GM12878 (cell line): ENCODE measurements at regions not wholly inside any gene's neighbourhood (a gene's known extent, or its start where the extent isn't known, plus 50 kb on each side); places are given as distances from the start of the nearest gene placed in this dataset.

Experiments used
- ATAC-seq: fragments of 200-7000 bp; cut with Tn5 transposase; 3 replicates; pipeline ENCODE4 v1.9.1; 2020; ENCODE audit warnings: mild to moderate bottlenecking, moderate library complexity
- BruUV-seq: library from RNA; stranded (reverse); fragments of 400-500 nt; replicated peaks from 2 replicates; lab custom pipeline; 2021; lab: Mats Ljungman, UMichigan
- CTCF ChIA-PET: fragments of 300-600 bp; sonication (Branson Sonifier 250); formaldehyde crosslinking; extraction: SDS; loops from one replicate; lab custom pipeline; 2021; ENCODE audit warnings: inconsistent platforms; lab: Yijun Ruan, JAX
- POLR2A ChIA-PET: fragments of 350-600 bp; formaldehyde crosslinking; extraction: SDS; loops from one replicate; lab custom pipeline; 2021; ENCODE audit warnings: inconsistent platforms; lab: Charles Lee
- RAD21 ChIA-PET: fragments of 300-600 bp; sonication (Branson Sonifier 250); formaldehyde crosslinking; loops from one replicate; lab custom pipeline; 2023; ENCODE audit warnings: antibody characterized with exemption; ENCODE audit not compliant: unreplicated experiment; lab: Charles Lee
- SMC1A ChIA-PET: fragments of 300-600 bp; sonication (Branson Sonifier 250); formaldehyde crosslinking; loops from one replicate; lab custom pipeline; 2023; ENCODE audit not compliant: unreplicated experiment, uncharacterized antibody; lab: Charles Lee
- DNase-seq: peaks from one replicate; pipeline ENCODE4 v3.0.0-alpha.2; 2011; ENCODE audit warnings: low read depth, low spot score
- FAIRE-seq: peaks from 3 replicates; lab custom pipeline; 2011; peaks lifted over from hg19 to GRCh38; lab: Jason Lieb, UNC
- H2AFZ ChIP-seq: 2 replicates; pipeline ENCODE4 v1.6.0; 2011; ENCODE audit warnings: low read depth, low read length, control low read depth; ENCODE audit not compliant: control insufficient read depth
- H3K27ac ChIP-seq: 2 replicates; pipeline ENCODE4 v1.5.1; 2011; ENCODE audit warnings: control low read depth; ENCODE audit not compliant: control insufficient read depth, insufficient read depth
- H3K27me3 ChIP-seq, 2 experiments: replicated peaks in 1 of 2; 2 replicates each; pipeline versions ENCODE4 v1.6.0 to v1.6.1; 2011; ENCODE audit warnings: low read length in 1 of 2; ENCODE audit not compliant: control insufficient read depth in 2 of 2, insufficient read depth in 2 of 2
- H3K36me3 ChIP-seq, 2 experiments: 2 replicates each; pipeline ENCODE4 v1.5.1; 2011; ENCODE audit warnings: low read length in 1 of 2; ENCODE audit not compliant: control insufficient read depth in 2 of 2, insufficient read depth in 2 of 2
- H3K4me1 ChIP-seq: 2 replicates; pipeline ENCODE4 v1.6.1; 2011; ENCODE audit warnings: mild to moderate bottlenecking, low read length, moderate library complexity, mixed read lengths; ENCODE audit not compliant: control insufficient read depth, insufficient read depth
- H3K4me2 ChIP-seq: 2 replicates; pipeline ENCODE4 v1.6.0; 2011; ENCODE audit warnings: control low read depth; ENCODE audit not compliant: control insufficient read depth, insufficient read depth
- H3K4me3 ChIP-seq: fragments of 200-600 bp; sonication (generic); 2 replicates; pipeline ENCODE4 v1.5.1; 2016
- H3K79me2 ChIP-seq: 2 replicates; pipeline ENCODE4 v1.6.0; 2011; ENCODE audit warnings: low read length; ENCODE audit not compliant: control insufficient read depth, insufficient read depth
- H3K9ac ChIP-seq: 2 replicates; pipeline ENCODE4 v1.8.0; 2011; ENCODE audit warnings: low read length, control low read depth, mixed read lengths; ENCODE audit not compliant: control insufficient read depth, insufficient read depth
- H3K9me3 ChIP-seq: replicated peaks from 3 replicates; pipeline ENCODE4 v1.5.1; 2011; ENCODE audit warnings: mild to moderate bottlenecking, low read length; ENCODE audit not compliant: control insufficient read depth, insufficient read depth
- H4K20me1 ChIP-seq: 2 replicates; pipeline ENCODE4 v1.6.0; 2011; ENCODE audit not compliant: control insufficient read depth, insufficient read depth
- BMI1 ChIP-seq: fragments of 450-650 bp; IDR thresholded peaks from 2 replicates; pipeline ENCODE4 v1.6.1; 2016; ENCODE audit warnings: mild to moderate bottlenecking, moderate library complexity, borderline replicate concordance
- CHD2 ChIP-seq: IDR thresholded peaks from 2 replicates; pipeline ENCODE4 v1.6.1; 2011; ENCODE audit warnings: low read depth, low read length, improper control_type of control experiment, borderline replicate concordance
- LARP7 ChIP-seq: fragments of 450-650 bp; IDR thresholded peaks from 2 replicates; pipeline ENCODE4 v1.6.1; 2017; ENCODE audit warnings: mild to moderate bottlenecking
- PKNOX1 ChIP-seq: fragments of 450-650 bp; IDR thresholded peaks from 2 replicates; pipeline ENCODE4 v1.6.1; 2016; ENCODE audit warnings: mild to moderate bottlenecking
- POLR2AphosphoS2 ChIP-seq: IDR thresholded peaks from 2 replicates; pipeline ENCODE4 v1.6.1; 2011; ENCODE audit warnings: low read depth, mild to moderate bottlenecking, low read length, improper control_type of control experiment, moderate library complexity
- PRDM15 ChIP-seq: fragments of 450-650 bp; formaldehyde crosslinking; IDR thresholded peaks from 2 replicates; pipeline ENCODE4 v1.4.0; 2020; ENCODE audit warnings: mild to moderate bottlenecking, moderate library complexity
- SKIL ChIP-seq: fragments of 450-650 bp; IDR thresholded peaks from 2 replicates; pipeline ENCODE4 v1.6.1; 2017; ENCODE audit warnings: mild to moderate bottlenecking, low read depth, inconsistent platforms; ENCODE audit not compliant: poor library complexity, severe bottlenecking
- YBX1 ChIP-seq: fragments of 450-650 bp; IDR thresholded peaks from 2 replicates; pipeline ENCODE4 v1.6.1; 2016; ENCODE audit warnings: antibody characterized with exemption
- WGBS: methylation state at CpG from one replicate; pipeline ENCODE4 v1.1.6; 2016; ENCODE audit warnings: low lambda C conversion rate; ENCODE audit not compliant: insufficient replicate concordance, insufficient coverage; ENCODE audit errors: missing lambda C conversion rate; 5-methylcytosine and 5-hydroxymethylcytosine counted together
- in situ Hi-C: fragments of 300-500 bp; cut with MboI; formaldehyde crosslinking; loops from 9 replicates; pipeline ENCODE4 v1.14.3; 2018; ENCODE audit warnings: mixed read lengths
- intact Hi-C: fragments of 100-400 bp; cut with micrococcal nuclease; formaldehyde crosslinking; loops from one replicate; pipeline ENCODE4 v1.14.2; 2022; ENCODE audit not compliant: unreplicated experiment
- TF ChIP-seq, protein P1 (sequence below): fragments of 450-650 bp; IDR thresholded peaks from 2 replicates; pipeline ENCODE4 v1.6.1; 2017; ENCODE audit warnings: mild to moderate bottlenecking, moderate library complexity

GRCh38 chr13:70911286-70911685 is 803.0 kb upstream of the KLHL1 start (continued):
- TF ChIP-seq, protein P1, sequence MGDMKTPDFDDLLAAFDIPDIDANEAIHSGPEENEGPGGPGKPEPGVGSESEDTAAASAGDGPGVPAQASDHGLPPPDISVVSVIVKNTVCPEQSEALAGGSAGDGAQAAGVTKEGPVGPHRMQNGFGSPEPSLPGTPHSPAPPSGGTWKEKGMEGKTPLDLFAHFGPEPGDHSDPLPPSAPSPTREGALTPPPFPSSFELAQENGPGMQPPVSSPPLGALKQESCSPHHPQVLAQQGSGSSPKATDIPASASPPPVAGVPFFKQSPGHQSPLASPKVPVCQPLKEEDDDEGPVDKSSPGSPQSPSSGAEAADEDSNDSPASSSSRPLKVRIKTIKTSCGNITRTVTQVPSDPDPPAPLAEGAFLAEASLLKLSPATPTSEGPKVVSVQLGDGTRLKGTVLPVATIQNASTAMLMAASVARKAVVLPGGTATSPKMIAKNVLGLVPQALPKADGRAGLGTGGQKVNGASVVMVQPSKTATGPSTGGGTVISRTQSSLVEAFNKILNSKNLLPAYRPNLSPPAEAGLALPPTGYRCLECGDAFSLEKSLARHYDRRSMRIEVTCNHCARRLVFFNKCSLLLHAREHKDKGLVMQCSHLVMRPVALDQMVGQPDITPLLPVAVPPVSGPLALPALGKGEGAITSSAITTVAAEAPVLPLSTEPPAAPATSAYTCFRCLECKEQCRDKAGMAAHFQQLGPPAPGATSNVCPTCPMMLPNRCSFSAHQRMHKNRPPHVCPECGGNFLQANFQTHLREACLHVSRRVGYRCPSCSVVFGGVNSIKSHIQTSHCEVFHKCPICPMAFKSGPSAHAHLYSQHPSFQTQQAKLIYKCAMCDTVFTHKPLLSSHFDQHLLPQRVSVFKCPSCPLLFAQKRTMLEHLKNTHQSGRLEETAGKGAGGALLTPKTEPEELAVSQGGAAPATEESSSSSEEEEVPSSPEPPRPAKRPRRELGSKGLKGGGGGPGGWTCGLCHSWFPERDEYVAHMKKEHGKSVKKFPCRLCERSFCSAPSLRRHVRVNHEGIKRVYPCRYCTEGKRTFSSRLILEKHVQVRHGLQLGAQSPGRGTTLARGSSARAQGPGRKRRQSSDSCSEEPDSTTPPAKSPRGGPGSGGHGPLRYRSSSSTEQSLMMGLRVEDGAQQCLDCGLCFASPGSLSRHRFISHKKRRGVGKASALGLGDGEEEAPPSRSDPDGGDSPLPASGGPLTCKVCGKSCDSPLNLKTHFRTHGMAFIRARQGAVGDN = no peak
- TF ChIP-seq POLR2AphosphoS2 (no peak), YBX1 (no peak), PRDM15 (CRISPR knock-in tag) (no peak)
- TF ChIP-seq, all 136 proteins: peak for 0

GRCh38 chr13:70908795-70909194 is 800.5 kb upstream of the KLHL1 start:
- Histone ChIP-seq H3K27me3 (no peaks in the 10 kb centered on the region), H4K20me1 (no peaks in the 10 kb centered on the region), H3K4me1 (no peaks in the 10 kb centered on the region), H3K4me3 (no peak overlapping the region), H3K36me3 (no peaks in the 10 kb centered on the region), H3K9ac (no peak overlapping the region), H3K79me2 (no peaks in the 10 kb centered on the region), H3K9me3 (no peaks in the 10 kb centered on the region), H3K4me2 (no peak overlapping the region), H3K27ac (no peak overlapping the region), H2AFZ (no peak overlapping the region)
- WGBS = 39% methylated on average over 3 of the region's 3 CpGs
- in situ Hi-C loops = no loop called here
- SMC1A ChIA-PET = no interaction called here
- RAD21 ChIA-PET = no interaction called here
- POLR2A ChIA-PET = no interaction called here
- CTCF ChIA-PET = no interaction called here
- no peak for TF ChIP-seq CHD2
- TF ChIP-seq LARP7 = no peak
- no peak for TF ChIP-seq SKIL
- TF ChIP-seq BMI1 = no peak
- no peak for TF ChIP-seq PKNOX1
- DNase-seq = no peak
- no peak for FAIRE-seq
- no TSS peak for BruUV-seq
- intact Hi-C loops = no loop called here
- ATAC-seq = no peak
